A673 (cell line): ENCODE measurements at regions not wholly inside any gene's neighbourhood (a gene's known extent, or its start where the extent isn't known, plus 50 kb on each side); places are given as distances from the start of the nearest gene placed in this dataset.

Experiments used
- BruUV-seq: library from RNA; stranded (reverse); fragments of 400-500 nt; replicated peaks from 2 replicates; lab custom pipeline; 2021; lab: Mats Ljungman, UMichigan
- CTCF ChIA-PET: fragments of 300-600 bp; sonication (Branson Sonifier 250); formaldehyde crosslinking; loops from one replicate; lab custom pipeline; 2022; ENCODE audit warnings: antibody characterized with exemption; lab: Charles Lee
- POLR2A ChIA-PET: fragments of 300-600 bp; sonication (Branson Sonifier 250); formaldehyde crosslinking; loops from one replicate; lab custom pipeline; 2022; ENCODE audit warnings: antibody characterized with exemption; ENCODE audit not compliant: low non-redundant PET; lab: Charles Lee
- DNase-seq: peaks from one replicate; pipeline ENCODE4 v3.0.0-alpha.2; 2015; ENCODE audit warnings: low spot score
- H3K27ac ChIP-seq: fragments of 200-600 bp; sonication (generic); 2 replicates; pipeline ENCODE4 v1.5.1; 2016; ENCODE audit warnings: mixed run types, low read depth, mild to moderate bottlenecking, mixed read lengths, antibody characterized with exemption, low read length; ENCODE audit not compliant: poor library complexity, severe bottlenecking
- H3K27me3 ChIP-seq: fragments of 200-600 bp; sonication (generic); replicated peaks from 2 replicates; pipeline ENCODE4 v1.6.1; 2017; ENCODE audit warnings: mixed run types, low read depth, mild to moderate bottlenecking, mixed read lengths, antibody characterized with exemption, low read length; ENCODE audit not compliant: insufficient read depth, poor library complexity
- H3K36me3 ChIP-seq: fragments of 200-600 bp; sonication (generic); 2 replicates; pipeline ENCODE4 v1.6.1; 2016; ENCODE audit warnings: mixed run types, mild to moderate bottlenecking, mixed read lengths, antibody characterized with exemption, low read length; ENCODE audit not compliant: insufficient read depth, poor library complexity, severe bottlenecking
- H3K4me1 ChIP-seq: fragments of 200-600 bp; sonication (generic); 2 replicates; pipeline ENCODE4 v1.6.1; 2017; ENCODE audit warnings: mixed run types, mild to moderate bottlenecking, mixed read lengths, antibody characterized with exemption, low read length; ENCODE audit not compliant: insufficient read depth, poor library complexity, severe bottlenecking
- H3K4me3 ChIP-seq: fragments of 200-600 bp; sonication (generic); 2 replicates; pipeline ENCODE4 v1.5.1; 2016; ENCODE audit warnings: low read depth, mixed run types, mild to moderate bottlenecking, mixed read lengths, low read length; ENCODE audit not compliant: poor library complexity, severe bottlenecking
- H3K9me3 ChIP-seq: fragments of 200-600 bp; sonication (generic); 2 replicates; pipeline ENCODE4 v1.6.1; 2016; ENCODE audit warnings: mixed run types, low read depth, mild to moderate bottlenecking, mixed read lengths, antibody characterized with exemption, low read length; ENCODE audit not compliant: poor library complexity, severe bottlenecking
- CTCF ChIP-seq: fragments of 300-800, 200-600 bp; sonication (generic); conservative IDR thresholded peaks from 2 replicates; pipeline ENCODE4 v1.5.1; 2017; ENCODE audit warnings: low read depth, mild to moderate bottlenecking, antibody characterized with exemption, low read length, moderate library complexity, mixed read lengths
- EZH2 ChIP-seq: fragments of 200-600 bp; sonication (generic); IDR thresholded peaks from 2 replicates; pipeline ENCODE4 v1.6.1; 2017; ENCODE audit warnings: borderline replicate concordance, low read depth, mild to moderate bottlenecking, mixed read lengths, antibody characterized with exemption, low read length; ENCODE audit not compliant: poor library complexity, severe bottlenecking
- intact Hi-C: fragments of 100-400 bp; cut with micrococcal nuclease; formaldehyde crosslinking; loops from one replicate; pipeline ENCODE4 v1.10.0; 2022; ENCODE audit not compliant: unreplicated experiment

- no peaks in the 10 kb centered on the region for H3K36me3 ChIP-seq
- no peak for DNase-seq
- H3K27ac ChIP-seq, result no peak overlapping the region
- BruUV-seq, result no TSS peak
- H3K4me1 ChIP-seq, result no peaks in the 10 kb centered on the region
- no peak overlapping the region for H3K4me3 ChIP-seq
- intact Hi-C loops, result no loop called here
- H3K27me3 ChIP-seq, result no peaks in the 10 kb centered on the region
- CTCF ChIA-PET, result no interaction called here
- H3K9me3 ChIP-seq, result no peaks in the 10 kb centered on the region
- POLR2A ChIA-PET, result no interaction called here
- no peak for TF ChIP-seq EZH2
- TF ChIP-seq CTCF, result no peak
These were observed 1045.5 kb upstream of the NXPH2 start for GRCh38 chr2:139825726-139826125.

- no peaks in the 10 kb centered on the region for H3K9me3 ChIP-seq
- POLR2A ChIA-PET, result no interaction called here
- no peaks in the 10 kb centered on the region for H3K36me3 ChIP-seq
- H3K4me3 ChIP-seq, result no peak overlapping the region
- BruUV-seq, result no TSS peak
- intact Hi-C loops, result no loop called here
- H3K27ac ChIP-seq, result no peak overlapping the region
- no peaks in the 10 kb centered on the region for H3K4me1 ChIP-seq
- DNase-seq, result no peak
- CTCF ChIA-PET, result no interaction called here
- no peak for TF ChIP-seq EZH2
- no peaks in the 10 kb centered on the region for H3K27me3 ChIP-seq
These were observed 1039.1 kb upstream of the NXPH2 start for GRCh38 chr2:139819273-139819796.

- ChIA-PET CTCF (no interaction called here), POLR2A (no interaction called here)
- no peak for DNase-seq
- Histone ChIP-seq H3K36me3 (no peaks in the 10 kb centered on the region), H3K4me1 (no peaks in the 10 kb centered on the region), H3K27me3 (no peaks in the 10 kb centered on the region), H3K9me3 (no peaks in the 10 kb centered on the region), H3K27ac (no peak overlapping the region), H3K4me3 (no peak overlapping the region)
- no TSS peak for BruUV-seq
- no peak for TF ChIP-seq CTCF
- TF ChIP-seq EZH2, result no peak
- intact Hi-C loops, result no loop called here
These were observed 1034.3 kb upstream of the NXPH2 start for GRCh38 chr2:139814458-139814857.

GRCh38 chr2:139813340-139813739, 1033.2 kb upstream of the NXPH2 start:
- Histone ChIP-seq H3K4me1 (no peaks in the 10 kb centered on the region), H3K27ac (no peak overlapping the region), H3K36me3 (no peaks in the 10 kb centered on the region), H3K4me3 (no peak overlapping the region), H3K27me3 (no peaks in the 10 kb centered on the region), H3K9me3 (no peaks in the 10 kb centered on the region)
- no peak for DNase-seq
- CTCF ChIA-PET, result no interaction called here
- TF ChIP-seq EZH2 (no peak), CTCF (no peak)
- BruUV-seq, result no TSS peak
- intact Hi-C loops, result no loop called here
- POLR2A ChIA-PET, result no interaction called here
